ENCODE measurements at regions not wholly inside any gene's neighbourhood (a gene's known extent, or its start where the extent isn't known, plus 50 kb on each side); places are given as distances from the start of the nearest gene placed in this dataset.

DNA sequence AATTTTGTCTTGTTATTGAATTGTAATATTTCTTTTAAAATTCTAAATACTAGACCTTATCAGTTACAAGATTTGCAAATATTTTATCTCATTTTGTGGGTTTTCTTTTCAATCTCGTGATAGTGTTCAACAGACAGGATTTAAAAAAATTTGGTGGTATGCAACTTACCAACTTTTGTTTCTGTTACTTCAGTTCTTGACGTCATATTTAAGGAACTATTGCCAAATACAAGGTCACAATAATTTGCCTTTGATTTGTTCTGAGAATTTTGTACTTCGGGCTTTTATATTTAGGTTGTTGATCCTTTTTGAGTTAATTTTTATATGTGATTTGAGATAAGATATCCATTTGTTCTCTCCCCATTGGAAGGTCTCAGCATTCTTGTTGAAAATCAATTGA is 876.6 kb downstream of the DCDC2C start:
- TF ChIP-seq ZFP69B (tag by site-specific recombination; IDR thresholded peaks at IDR 0.05) = no peak
- no peak for TF ChIP-seq ZNF121 (tag by site-specific recombination; IDR thresholded peaks at IDR 0.05)
- TF ChIP-seq ZNF530 (tag by site-specific recombination; IDR thresholded peaks at IDR 0.05; ENCODE audit: low read depth) = no peak
- TF ChIP-seq ZBTB20 (tag by site-specific recombination; IDR thresholded peaks at IDR 0.05) = no peak
- TF ChIP-seq, protein P1, sequence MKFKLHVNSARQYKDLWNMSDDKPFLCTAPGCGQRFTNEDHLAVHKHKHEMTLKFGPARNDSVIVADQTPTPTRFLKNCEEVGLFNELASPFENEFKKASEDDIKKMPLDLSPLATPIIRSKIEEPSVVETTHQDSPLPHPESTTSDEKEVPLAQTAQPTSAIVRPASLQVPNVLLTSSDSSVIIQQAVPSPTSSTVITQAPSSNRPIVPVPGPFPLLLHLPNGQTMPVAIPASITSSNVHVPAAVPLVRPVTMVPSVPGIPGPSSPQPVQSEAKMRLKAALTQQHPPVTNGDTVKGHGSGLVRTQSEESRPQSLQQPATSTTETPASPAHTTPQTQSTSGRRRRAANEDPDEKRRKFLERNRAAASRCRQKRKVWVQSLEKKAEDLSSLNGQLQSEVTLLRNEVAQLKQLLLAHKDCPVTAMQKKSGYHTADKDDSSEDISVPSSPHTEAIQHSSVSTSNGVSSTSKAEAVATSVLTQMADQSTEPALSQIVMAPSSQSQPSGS (tag by site-specific recombination; IDR thresholded peaks at IDR 0.05; ENCODE audit: low read depth) = no peak
- TF ChIP-seq ZNF239 (tag by site-specific recombination; IDR thresholded peaks at IDR 0.05) = no peak
- no peak for TF ChIP-seq ZNF175 (tag by site-specific recombination; IDR thresholded peaks at IDR 0.05)
- TF ChIP-seq, protein P2, sequence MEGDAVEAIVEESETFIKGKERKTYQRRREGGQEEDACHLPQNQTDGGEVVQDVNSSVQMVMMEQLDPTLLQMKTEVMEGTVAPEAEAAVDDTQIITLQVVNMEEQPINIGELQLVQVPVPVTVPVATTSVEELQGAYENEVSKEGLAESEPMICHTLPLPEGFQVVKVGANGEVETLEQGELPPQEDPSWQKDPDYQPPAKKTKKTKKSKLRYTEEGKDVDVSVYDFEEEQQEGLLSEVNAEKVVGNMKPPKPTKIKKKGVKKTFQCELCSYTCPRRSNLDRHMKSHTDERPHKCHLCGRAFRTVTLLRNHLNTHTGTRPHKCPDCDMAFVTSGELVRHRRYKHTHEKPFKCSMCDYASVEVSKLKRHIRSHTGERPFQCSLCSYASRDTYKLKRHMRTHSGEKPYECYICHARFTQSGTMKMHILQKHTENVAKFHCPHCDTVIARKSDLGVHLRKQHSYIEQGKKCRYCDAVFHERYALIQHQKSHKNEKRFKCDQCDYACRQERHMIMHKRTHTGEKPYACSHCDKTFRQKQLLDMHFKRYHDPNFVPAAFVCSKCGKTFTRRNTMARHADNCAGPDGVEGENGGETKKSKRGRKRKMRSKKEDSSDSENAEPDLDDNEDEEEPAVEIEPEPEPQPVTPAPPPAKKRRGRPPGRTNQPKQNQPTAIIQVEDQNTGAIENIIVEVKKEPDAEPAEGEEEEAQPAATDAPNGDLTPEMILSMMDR (tag by site-specific recombination; IDR thresholded peaks at IDR 0.05) = no peak
- no peak for TF ChIP-seq KLF16 (tag by site-specific recombination; IDR thresholded peaks at IDR 0.05)
- TF ChIP-seq, protein P3, sequence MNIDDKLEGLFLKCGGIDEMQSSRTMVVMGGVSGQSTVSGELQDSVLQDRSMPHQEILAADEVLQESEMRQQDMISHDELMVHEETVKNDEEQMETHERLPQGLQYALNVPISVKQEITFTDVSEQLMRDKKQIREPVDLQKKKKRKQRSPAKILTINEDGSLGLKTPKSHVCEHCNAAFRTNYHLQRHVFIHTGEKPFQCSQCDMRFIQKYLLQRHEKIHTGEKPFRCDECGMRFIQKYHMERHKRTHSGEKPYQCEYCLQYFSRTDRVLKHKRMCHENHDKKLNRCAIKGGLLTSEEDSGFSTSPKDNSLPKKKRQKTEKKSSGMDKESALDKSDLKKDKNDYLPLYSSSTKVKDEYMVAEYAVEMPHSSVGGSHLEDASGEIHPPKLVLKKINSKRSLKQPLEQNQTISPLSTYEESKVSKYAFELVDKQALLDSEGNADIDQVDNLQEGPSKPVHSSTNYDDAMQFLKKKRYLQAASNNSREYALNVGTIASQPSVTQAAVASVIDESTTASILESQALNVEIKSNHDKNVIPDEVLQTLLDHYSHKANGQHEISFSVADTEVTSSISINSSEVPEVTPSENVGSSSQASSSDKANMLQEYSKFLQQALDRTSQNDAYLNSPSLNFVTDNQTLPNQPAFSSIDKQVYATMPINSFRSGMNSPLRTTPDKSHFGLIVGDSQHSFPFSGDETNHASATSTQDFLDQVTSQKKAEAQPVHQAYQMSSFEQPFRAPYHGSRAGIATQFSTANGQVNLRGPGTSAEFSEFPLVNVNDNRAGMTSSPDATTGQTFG (tag by site-specific recombination; IDR thresholded peaks at IDR 0.05; ENCODE audit: borderline replicate concordance) = no peak
- no peak for TF ChIP-seq MZF1 (tag by site-specific recombination; IDR thresholded peaks at IDR 0.05; ENCODE audit: borderline replicate concordance)
- TF ChIP-seq, protein P4, sequence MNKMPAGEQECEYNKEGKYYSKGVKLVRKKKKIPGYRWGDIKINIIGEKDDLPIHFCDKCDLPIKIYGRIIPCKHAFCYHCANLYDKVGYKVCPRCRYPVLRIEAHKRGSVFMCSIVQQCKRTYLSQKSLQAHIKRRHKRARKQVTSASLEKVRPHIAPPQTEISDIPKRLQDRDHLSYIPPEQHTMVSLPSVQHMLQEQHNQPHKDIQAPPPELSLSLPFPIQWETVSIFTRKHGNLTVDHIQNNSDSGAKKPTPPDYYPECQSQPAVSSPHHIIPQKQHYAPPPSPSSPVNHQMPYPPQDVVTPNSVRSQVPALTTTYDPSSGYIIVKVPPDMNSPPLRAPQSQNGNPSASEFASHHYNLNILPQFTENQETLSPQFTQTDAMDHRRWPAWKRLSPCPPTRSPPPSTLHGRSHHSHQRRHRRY (tag by site-specific recombination; IDR thresholded peaks at IDR 0.05) = no peak
